ENCODE measurements at regions not wholly inside any gene's neighbourhood (a gene's known extent, or its start where the extent isn't known, plus 50 kb on each side); places are given as distances from the start of the nearest gene placed in this dataset.

GRCh38 chr19:29422486-29423085, 103.2 kb upstream of the VSTM2B start:
- no peaks in the 10 kb centered on the region for H3K9me3 ChIP-seq (ENCODE audit: insufficient read depth, low read length, severe bottlenecking)
- no peak overlapping the region for H2AFZ ChIP-seq (ENCODE audit: low read depth, low read length)
- ATAC-seq (ENCODE audit: insufficient read depth, low read depth): no peak
- H3K4me3 ChIP-seq (ENCODE audit: low read depth in 1 of 2, low read length in 2 of 2): no peak overlapping the region
- H3K27ac ChIP-seq (ENCODE audit: low read length): no peak overlapping the region
- H3K9ac ChIP-seq (ENCODE audit: low read depth, low read length): no peak overlapping the region
- H4K20me1 ChIP-seq (ENCODE audit: insufficient read depth, low read length): no peaks in the 10 kb centered on the region
- TF ChIP-seq CTCF (IDR thresholded peaks at IDR 0.05; ENCODE audit: borderline replicate concordance, extremely low read depth, low read length, poor library complexity, severe bottlenecking) (no peak), EZH2 (IDR thresholded peaks at IDR 0.05; ENCODE audit: borderline replicate concordance, low read depth, low read length, severe bottlenecking) (no peak)
- H3K4me1 ChIP-seq (ENCODE audit: insufficient read depth, low read length): no peaks in the 10 kb centered on the region
- H3K4me2 ChIP-seq (ENCODE audit: insufficient read depth, low read length): no peak overlapping the region
- H3K36me3 ChIP-seq (ENCODE audit: insufficient read depth, low read length): no peaks in the 10 kb centered on the region
- H3K27me3 ChIP-seq (ENCODE audit: insufficient read depth, low read length, poor library complexity): peaks cover 2% of the 10 kb centered on the region
- no peak for DNase-seq
- no peaks in the 10 kb centered on the region for H3K79me2 ChIP-seq (ENCODE audit: insufficient read depth, low read length)

GRCh38 chr19:29428071-29428470, 97.7 kb upstream of the VSTM2B start:
- Histone ChIP-seq H3K27me3 (ENCODE audit: insufficient read depth, low read length, poor library complexity) (no peaks in the 10 kb centered on the region), H4K20me1 (ENCODE audit: insufficient read depth, low read length) (no peaks in the 10 kb centered on the region), H3K9me3 (ENCODE audit: insufficient read depth, low read length, severe bottlenecking) (no peaks in the 10 kb centered on the region), H3K27ac (ENCODE audit: low read length) (no peak overlapping the region), H3K4me3 (ENCODE audit: low read depth in 1 of 2, low read length in 2 of 2) (no peak overlapping the region), H2AFZ (ENCODE audit: low read depth, low read length) (no peak overlapping the region), H3K9ac (ENCODE audit: low read depth, low read length) (no peak overlapping the region), H3K79me2 (ENCODE audit: insufficient read depth, low read length) (no peaks in the 10 kb centered on the region), H3K36me3 (ENCODE audit: insufficient read depth, low read length) (no peaks in the 10 kb centered on the region), H3K4me2 (ENCODE audit: insufficient read depth, low read length) (no peak overlapping the region), H3K4me1 (ENCODE audit: insufficient read depth, low read length) (no peaks in the 10 kb centered on the region)
- DNase-seq (no peak), ATAC-seq (ENCODE audit: insufficient read depth, low read depth) (no peak)
- TF ChIP-seq EZH2 (IDR thresholded peaks at IDR 0.05; ENCODE audit: borderline replicate concordance, low read depth, low read length, severe bottlenecking) (no peak), CTCF (IDR thresholded peaks at IDR 0.05; ENCODE audit: borderline replicate concordance, extremely low read depth, low read length, poor library complexity, severe bottlenecking) (no peak)

- no peaks in the 10 kb centered on the region for H3K36me3 ChIP-seq (ENCODE audit: insufficient read depth, low read length)
- no peaks in the 10 kb centered on the region for H3K27me3 ChIP-seq (ENCODE audit: insufficient read depth, low read length, poor library complexity)
Measured at GRCh38 chr19:29429021-29429420, 96.8 kb upstream of the VSTM2B start.

More at GRCh38 chr19:29429021-29429420, 96.8 kb upstream of the VSTM2B start:
- Histone ChIP-seq H3K4me2 (ENCODE audit: insufficient read depth, low read length) (no peak overlapping the region), H3K9ac (ENCODE audit: low read depth, low read length) (no peak overlapping the region), H3K4me1 (ENCODE audit: insufficient read depth, low read length) (no peaks in the 10 kb centered on the region), H3K4me3 (ENCODE audit: low read depth in 1 of 2, low read length in 2 of 2) (no peak overlapping the region), H3K27ac (ENCODE audit: low read length) (no peak overlapping the region), H4K20me1 (ENCODE audit: insufficient read depth, low read length) (no peaks in the 10 kb centered on the region), H2AFZ (ENCODE audit: low read depth, low read length) (no peak overlapping the region), H3K9me3 (ENCODE audit: insufficient read depth, low read length, severe bottlenecking) (no peaks in the 10 kb centered on the region), H3K79me2 (ENCODE audit: insufficient read depth, low read length) (no peaks in the 10 kb centered on the region)
- DNase-seq (no peak), ATAC-seq (ENCODE audit: insufficient read depth, low read depth) (no peak)
- TF ChIP-seq EZH2 (IDR thresholded peaks at IDR 0.05; ENCODE audit: borderline replicate concordance, low read depth, low read length, severe bottlenecking) (no peak), CTCF (IDR thresholded peaks at IDR 0.05; ENCODE audit: borderline replicate concordance, extremely low read depth, low read length, poor library complexity, severe bottlenecking) (no peak)

Data from DND-41 (cell line).